HG03432 (cell line): ENCODE measurements at regions not wholly inside any gene's neighbourhood (a gene's known extent, or its start where the extent isn't known, plus 50 kb on each side); places are given as distances from the start of the nearest gene placed in this dataset.

Experiments
- ATAC-seq: cut with Tn5 transposase; IDR thresholded peaks from one replicate; pipeline ENCODE4 v1.9.1; 2021; ENCODE audit warnings: mild to moderate bottlenecking, moderate library complexity; ENCODE audit not compliant: unreplicated experiment

DNA sequence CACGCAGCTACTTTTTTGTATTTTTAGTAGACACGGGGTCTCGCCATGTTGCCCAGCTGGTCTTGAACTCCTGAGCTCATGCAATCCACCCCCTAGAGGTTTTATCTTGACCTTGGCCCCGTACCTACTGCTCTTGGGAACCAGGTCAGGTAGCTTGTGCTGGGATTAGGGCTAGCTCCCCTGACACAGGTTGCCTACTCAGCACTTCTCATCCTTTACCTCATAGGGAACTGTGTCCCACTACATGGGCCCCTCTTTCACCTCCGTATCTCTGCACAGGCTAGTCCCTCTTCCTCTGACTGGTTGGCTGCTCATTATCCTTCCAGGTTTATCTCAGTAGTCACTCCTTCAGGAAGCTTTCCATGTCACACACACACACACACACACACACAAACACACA is 58.0 kb upstream of the ITPRID1 start:
- no peak for ATAC-seq

DNA sequence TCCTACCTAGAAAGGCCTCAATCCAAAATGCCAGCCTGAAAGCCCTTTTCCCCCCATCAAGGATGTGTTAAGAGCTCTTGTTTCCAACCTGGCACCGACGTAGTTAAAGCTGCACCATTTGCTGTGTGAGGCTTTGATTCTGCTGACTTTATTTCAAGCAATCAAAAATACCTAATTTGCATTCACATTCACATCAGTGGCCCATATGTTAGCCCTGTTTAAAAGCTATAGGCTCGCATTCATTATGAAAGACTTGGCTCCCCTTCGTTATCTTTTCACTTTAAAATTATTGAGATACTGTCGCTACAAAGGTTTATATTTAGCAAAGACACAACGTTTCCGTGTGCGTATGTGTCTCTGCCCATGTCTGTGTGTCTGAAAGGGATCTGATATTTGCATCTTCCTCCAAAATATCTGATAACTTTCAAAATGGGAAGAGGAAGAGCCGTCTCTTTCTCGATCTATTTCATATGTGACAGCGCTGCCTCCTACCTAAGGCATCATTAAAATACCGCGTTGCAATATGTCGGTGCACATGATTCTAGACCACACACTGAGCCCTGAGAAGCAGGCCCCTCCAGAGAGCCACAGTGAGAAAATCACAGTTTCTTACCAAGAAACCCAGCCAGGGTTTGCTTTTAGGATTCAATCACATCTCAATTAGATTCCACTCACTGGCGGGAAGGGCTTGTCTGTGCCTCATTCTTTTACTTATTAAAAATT is 57.1 kb upstream of the ITPRID1 start:
- no peak for ATAC-seq

DNA sequence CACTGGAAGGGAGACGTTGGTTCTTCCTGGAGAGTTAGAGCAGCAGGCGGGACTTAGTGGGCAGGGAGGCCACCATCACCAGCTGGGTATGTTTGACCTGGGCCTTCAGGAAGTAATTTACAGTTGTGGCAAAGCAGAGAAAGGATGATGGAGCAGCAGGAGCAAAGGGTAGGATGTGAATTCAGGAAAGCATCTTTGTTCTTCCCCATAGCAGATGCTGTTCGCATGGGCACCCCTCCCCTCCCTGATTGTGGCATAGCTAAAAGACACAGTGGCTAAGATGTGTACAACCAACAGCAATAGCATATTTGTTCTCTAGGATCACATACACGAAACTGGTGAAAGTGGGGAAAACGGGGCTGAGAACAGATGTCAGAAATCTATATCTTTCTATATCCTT is 56.3 kb upstream of the ITPRID1 start:
- no peak for ATAC-seq

DNA sequence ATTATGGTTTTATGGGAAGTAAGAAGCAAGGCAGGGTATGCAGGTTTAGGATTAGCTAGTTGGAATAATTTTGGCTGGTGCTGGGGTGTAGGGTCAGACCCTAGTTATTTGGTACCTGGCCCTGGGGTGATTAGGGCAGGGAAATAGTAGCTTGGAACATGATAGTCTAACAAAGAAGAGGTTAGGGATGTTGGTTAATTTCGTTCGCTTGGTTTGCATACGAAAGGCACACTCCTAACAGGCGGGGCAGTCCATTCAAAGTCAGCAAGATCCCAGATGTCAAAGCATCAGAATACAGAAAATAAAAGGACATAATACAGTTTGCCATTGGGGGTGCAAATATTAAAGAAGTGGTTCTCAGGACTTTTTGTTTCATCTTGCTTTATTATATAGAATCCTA is 55.7 kb upstream of the ITPRID1 start:
- ATAC-seq: no peak

DNA sequence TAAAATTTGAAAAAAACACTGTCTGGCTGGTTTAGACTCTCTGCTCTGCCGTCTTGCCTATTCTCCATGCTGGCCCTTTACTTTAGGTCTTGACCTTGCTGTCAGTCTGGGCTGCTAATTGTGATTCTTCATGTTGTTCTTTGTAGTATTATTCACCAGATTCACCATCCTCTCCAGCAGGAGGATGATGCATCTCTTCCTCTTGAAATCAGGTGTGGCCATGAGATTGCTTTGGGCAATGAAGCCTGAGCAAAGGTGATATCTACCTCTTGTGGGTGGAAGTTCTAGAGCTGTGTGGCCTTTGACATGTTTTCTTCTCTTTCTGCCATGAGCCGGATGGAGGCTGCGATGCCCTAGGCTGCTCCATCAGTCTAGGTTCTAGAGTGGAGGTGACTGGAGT is 51.3 kb upstream of the ITPRID1 start:
- no peak for ATAC-seq
